WTC11 (cell line): ENCODE measurements at regions not wholly inside any gene's neighbourhood (a gene's known extent, or its start where the extent isn't known, plus 50 kb on each side); places are given as distances from the start of the nearest gene placed in this dataset.
A peak's percentile ranks its signal among the peaks of the same experiment; 100 is the strongest.

ENCODE experiments used
- ATAC-seq: fragments of 200-7000 bp; cut with Tn5 transposase; 2 replicates; pipeline ENCODE4 v1.10.0; 2021; ENCODE audit warnings: mild to moderate bottlenecking, moderate library complexity
- CTCF ChIA-PET: fragments of 300-600 bp; sonication (Branson Sonifier 250); formaldehyde crosslinking; loops from one replicate; lab custom pipeline; 2021; ENCODE audit warnings: antibody characterized with exemption; lab: Charles Lee
- POLR2A ChIA-PET: fragments of 350-600 bp; sonication (Branson Sonifier 250); formaldehyde crosslinking; loops from one replicate; lab custom pipeline; 2021; ENCODE audit warnings: antibody characterized with exemption; lab: Charles Lee
- DNase-seq: peaks from one replicate; pipeline ENCODE4 v3.0.0; 2021; ENCODE audit warnings: low spot score
- H3K27ac Mint-ChIP-seq: 2 replicates; pipeline ENCODE4 v1.8.0; 2021; ENCODE audit warnings: mixed read lengths
- H3K27me3 Mint-ChIP-seq: 2 replicates; pipeline ENCODE4 v1.8.0; 2021; ENCODE audit warnings: low read depth, mild to moderate bottlenecking, moderate library complexity, mixed read lengths
- H3K36me3 Mint-ChIP-seq: 2 replicates; pipeline ENCODE4 v1.8.0; 2021; ENCODE audit warnings: mixed read lengths
- H3K4me1 Mint-ChIP-seq: 2 replicates; pipeline ENCODE4 v1.8.0; 2022; ENCODE audit warnings: mixed read lengths
- H3K4me3 Mint-ChIP-seq: 2 replicates; pipeline ENCODE4 v1.8.0; 2021; ENCODE audit warnings: mild to moderate bottlenecking, moderate library complexity, mixed read lengths
- H3K9me3 Mint-ChIP-seq: 2 replicates; pipeline ENCODE4 v1.8.0; 2021; ENCODE audit warnings: mixed read lengths
- ATF1 ChIP-seq: sonication (generic); formaldehyde crosslinking; IDR thresholded peaks from 2 replicates; pipeline ENCODE4 v1.8.1; 2023; ENCODE audit warnings: mild to moderate bottlenecking, moderate library complexity, missing genetic modification reagents
- FOXP1 ChIP-seq: sonication (generic); formaldehyde crosslinking; IDR thresholded peaks from 2 replicates; pipeline ENCODE4 v1.8.0; 2022; ENCODE audit warnings: missing genetic modification reagents, mild to moderate bottlenecking, moderate library complexity, borderline replicate concordance
- GABPB1 ChIP-seq: sonication (generic); formaldehyde crosslinking; IDR thresholded peaks from 2 replicates; pipeline ENCODE4 v1.8.1; 2023; ENCODE audit warnings: mild to moderate bottlenecking, missing genetic modification reagents
- ZBTB21 ChIP-seq: sonication (generic); formaldehyde crosslinking; IDR thresholded peaks from 2 replicates; pipeline ENCODE4 v1.8.1; 2023; ENCODE audit warnings: mild to moderate bottlenecking, missing genetic modification reagents, borderline replicate concordance
- ZNF423 ChIP-seq: fragments of 250-450 bp; sonication (Bioruptor Pico); IDR thresholded peaks from 2 replicates; pipeline ENCODE4 v2.1.2; 2022; ENCODE audit warnings: mild to moderate bottlenecking, moderate library complexity
- ZNF671 ChIP-seq: fragments of 250-450 bp; sonication (Bioruptor Pico); IDR thresholded peaks from 2 replicates; pipeline ENCODE4 v1.8.0; 2021; ENCODE audit warnings: mild to moderate bottlenecking
- TF ChIP-seq, protein P1 (sequence below): sonication (generic); formaldehyde crosslinking; IDR thresholded peaks from 2 replicates; pipeline ENCODE4 v1.8.0; 2022; ENCODE audit warnings: missing genetic modification reagents
- TF ChIP-seq, protein P2 (sequence below): sonication (generic); formaldehyde crosslinking; IDR thresholded peaks from 2 replicates; pipeline ENCODE4 v1.8.0; 2022; ENCODE audit warnings: mild to moderate bottlenecking, missing genetic modification reagents
- TF ChIP-seq, protein P3 (sequence below): sonication (generic); formaldehyde crosslinking; conservative IDR thresholded peaks from 2 replicates; pipeline ENCODE4 v1.8.1; 2023; ENCODE audit warnings: mild to moderate bottlenecking, low read depth, missing genetic modification reagents, moderate library complexity
- TF ChIP-seq, protein P4 (sequence below): fragments of 250-450 bp; sonication (Bioruptor Pico); IDR thresholded peaks from 2 replicates; pipeline ENCODE4 v1.9.0; 2021; ENCODE audit warnings: moderate library complexity, mild to moderate bottlenecking, inconsistent platforms, borderline replicate concordance
- TF ChIP-seq, protein P5 (sequence below): sonication (generic); formaldehyde crosslinking; IDR thresholded peaks from 2 replicates; pipeline ENCODE4 v1.8.1; 2023; ENCODE audit warnings: mild to moderate bottlenecking, missing genetic modification reagents, moderate library complexity
- TF ChIP-seq, protein P6 (sequence below): sonication (generic); formaldehyde crosslinking; IDR thresholded peaks from 2 replicates; pipeline ENCODE4 v1.8.1; 2022; ENCODE audit warnings: missing genetic modification reagents, borderline replicate concordance

DNA sequence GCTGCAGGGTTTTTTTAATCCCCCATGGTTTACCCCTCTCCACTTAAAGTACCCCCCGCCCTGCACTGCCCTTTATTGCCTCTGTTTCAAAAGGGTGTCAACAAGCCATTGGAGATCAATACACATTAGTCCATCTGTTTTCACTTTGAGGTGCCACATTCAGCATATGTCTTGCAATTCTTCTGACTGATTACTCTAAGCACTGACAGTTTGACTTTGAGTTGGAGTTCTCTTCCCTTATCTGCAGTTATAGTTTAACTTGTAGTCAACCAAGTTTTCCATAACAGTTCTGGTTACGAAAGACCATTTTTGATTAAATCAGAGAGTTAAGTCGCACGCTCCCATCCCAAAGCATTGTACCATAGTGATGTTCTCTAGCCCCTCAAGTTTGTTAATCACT, 260.8 kb upstream of the TBX3 start:
- H3K27me3 Mint-ChIP-seq: no peaks in the 10 kb centered on the region; the same call in 1 of the 2 replicates
- H3K36me3 Mint-ChIP-seq: 0 out of 2 replicates have a peak, but pooled peaks cover 4% of the 10 kb centered on the region
- CTCF ChIA-PET: no interaction called here
- ATAC-seq (no peak), DNase-seq (no peak)
- H3K9me3 Mint-ChIP-seq: peaks cover 5% of the 10 kb centered on the region
- H3K4me3 Mint-ChIP-seq: no peak overlapping the region
- POLR2A ChIA-PET: no interaction called here
- TF ChIP-seq GABPB1 (CRISPR knock-in tag): 0 out of 2 replicates have a peak, but pooled peaks have one; percentile 11
- TF ChIP-seq, protein P1, sequence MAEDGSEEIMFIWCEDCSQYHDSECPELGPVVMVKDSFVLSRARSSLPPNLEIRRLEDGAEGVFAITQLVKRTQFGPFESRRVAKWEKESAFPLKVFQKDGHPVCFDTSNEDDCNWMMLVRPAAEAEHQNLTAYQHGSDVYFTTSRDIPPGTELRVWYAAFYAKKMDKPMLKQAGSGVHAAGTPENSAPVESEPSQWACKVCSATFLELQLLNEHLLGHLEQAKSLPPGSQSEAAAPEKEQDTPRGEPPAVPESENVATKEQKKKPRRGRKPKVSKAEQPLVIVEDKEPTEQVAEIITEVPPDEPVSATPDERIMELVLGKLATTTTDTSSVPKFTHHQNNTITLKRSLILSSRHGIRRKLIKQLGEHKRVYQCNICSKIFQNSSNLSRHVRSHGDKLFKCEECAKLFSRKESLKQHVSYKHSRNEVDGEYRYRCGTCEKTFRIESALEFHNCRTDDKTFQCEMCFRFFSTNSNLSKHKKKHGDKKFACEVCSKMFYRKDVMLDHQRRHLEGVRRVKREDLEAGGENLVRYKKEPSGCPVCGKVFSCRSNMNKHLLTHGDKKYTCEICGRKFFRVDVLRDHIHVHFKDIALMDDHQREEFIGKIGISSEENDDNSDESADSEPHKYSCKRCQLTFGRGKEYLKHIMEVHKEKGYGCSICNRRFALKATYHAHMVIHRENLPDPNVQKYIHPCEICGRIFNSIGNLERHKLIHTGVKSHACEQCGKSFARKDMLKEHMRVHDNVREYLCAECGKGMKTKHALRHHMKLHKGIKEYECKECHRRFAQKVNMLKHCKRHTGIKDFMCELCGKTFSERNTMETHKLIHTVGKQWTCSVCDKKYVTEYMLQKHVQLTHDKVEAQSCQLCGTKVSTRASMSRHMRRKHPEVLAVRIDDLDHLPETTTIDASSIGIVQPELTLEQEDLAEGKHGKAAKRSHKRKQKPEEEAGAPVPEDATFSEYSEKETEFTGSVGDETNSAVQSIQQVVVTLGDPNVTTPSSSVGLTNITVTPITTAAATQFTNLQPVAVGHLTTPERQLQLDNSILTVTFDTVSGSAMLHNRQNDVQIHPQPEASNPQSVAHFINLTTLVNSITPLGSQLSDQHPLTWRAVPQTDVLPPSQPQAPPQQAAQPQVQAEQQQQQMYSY (CRISPR knock-in tag): no peak
- TF ChIP-seq, all 79 proteins: peak for 1
- H3K4me1 Mint-ChIP-seq: no peaks in the 10 kb centered on the region
- H3K27ac Mint-ChIP-seq: no peak overlapping the region

DNA sequence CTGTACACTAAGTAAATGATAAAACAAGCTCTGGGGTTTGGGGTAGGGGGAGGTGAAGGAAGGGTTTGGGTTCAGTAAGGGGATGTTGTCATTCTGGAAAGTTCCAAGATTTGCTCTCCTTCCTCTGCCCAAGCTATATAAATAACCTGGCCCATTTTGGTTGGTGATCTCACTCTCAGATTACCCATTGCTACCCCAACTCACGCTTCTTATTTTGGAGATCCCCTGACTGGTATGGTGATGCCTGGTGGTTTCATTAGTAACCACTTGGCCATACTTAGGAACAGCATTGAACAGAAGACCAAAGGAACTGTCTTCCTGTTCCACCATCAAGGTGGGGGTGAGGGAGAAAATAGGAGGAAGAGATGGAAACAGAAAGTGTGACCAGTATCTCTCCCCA, 259.6 kb upstream of the TBX3 start:
- TF ChIP-seq FOXP1 (CRISPR knock-in tag): no peak
- no peaks in the 10 kb centered on the region for H3K4me1 Mint-ChIP-seq

DNA sequence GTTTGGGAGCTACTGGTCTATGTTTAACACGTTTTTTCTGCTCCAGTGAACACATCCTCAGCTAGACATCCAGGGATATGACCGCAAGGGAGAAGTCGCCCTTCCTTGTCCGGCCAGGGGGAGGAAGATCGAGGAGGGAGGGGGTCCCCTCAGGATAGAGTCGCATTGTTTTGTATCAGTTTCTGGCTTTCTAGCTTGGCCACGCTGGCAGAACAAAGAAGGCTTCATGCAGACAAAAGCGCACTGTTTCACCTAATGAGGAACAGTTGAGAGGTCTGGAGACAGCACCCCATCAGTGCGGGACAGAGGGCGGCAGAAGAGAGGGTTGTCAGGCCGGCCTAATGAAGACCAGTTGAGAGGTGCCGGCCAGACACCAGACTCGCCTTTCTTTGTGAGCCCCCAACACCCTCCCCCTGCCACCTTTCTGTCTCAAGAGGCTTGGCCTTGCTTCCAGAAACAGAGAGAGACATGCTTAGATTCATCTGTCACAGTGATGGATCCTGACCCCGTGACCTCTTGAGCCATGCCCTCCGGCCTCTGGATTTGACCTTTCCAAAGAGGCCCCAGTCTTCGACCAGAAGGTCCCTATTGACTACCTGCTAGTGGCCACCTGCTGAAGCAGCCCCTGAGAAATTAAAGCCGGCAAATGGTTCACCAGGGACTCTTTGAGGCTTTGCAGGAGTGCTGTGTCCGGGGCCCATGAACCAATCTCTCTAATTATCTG, 254.7 kb upstream of the TBX3 start:
- ATAC-seq (no peak), DNase-seq (no peak)
- H3K9me3 Mint-ChIP-seq: peaks cover 11% of the 10 kb centered on the region
- ChIA-PET CTCF (no interaction called here), POLR2A (no interaction called here)
- no peak for TF ChIP-seq ZNF423 (CRISPR knock-in tag)
- TF ChIP-seq, protein P2, sequence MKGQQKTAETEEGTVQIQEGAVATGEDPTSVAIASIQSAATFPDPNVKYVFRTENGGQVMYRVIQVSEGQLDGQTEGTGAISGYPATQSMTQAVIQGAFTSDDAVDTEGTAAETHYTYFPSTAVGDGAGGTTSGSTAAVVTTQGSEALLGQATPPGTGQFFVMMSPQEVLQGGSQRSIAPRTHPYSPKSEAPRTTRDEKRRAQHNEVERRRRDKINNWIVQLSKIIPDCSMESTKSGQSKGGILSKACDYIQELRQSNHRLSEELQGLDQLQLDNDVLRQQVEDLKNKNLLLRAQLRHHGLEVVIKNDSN (CRISPR knock-in tag): no peak
- H3K36me3 Mint-ChIP-seq: 0 out of 2 replicates have a peak, but pooled peaks cover 4% of the 10 kb centered on the region
- H3K27me3 Mint-ChIP-seq: no peaks in the 10 kb centered on the region
- no peaks in the 10 kb centered on the region for H3K4me1 Mint-ChIP-seq
- H3K27ac Mint-ChIP-seq: no peak overlapping the region
- no peak overlapping the region for H3K4me3 Mint-ChIP-seq

More for the DNA sequence above, 259.6 kb upstream of the TBX3 start:
- no peak for DNase-seq
- POLR2A ChIA-PET: no interaction called here
- Mint-ChIP-seq H3K36me3 (0 out of 2 replicates have a peak, but pooled peaks cover 4% of the 10 kb centered on the region), H3K27me3 (no peaks in the 10 kb centered on the region; the same call in 1 of the 2 replicates), H3K9me3 (peaks cover 7% of the 10 kb centered on the region), H3K27ac (no peak overlapping the region), H3K4me3 (no peak overlapping the region)
- CTCF ChIA-PET: no interaction called here
- no peak for ATAC-seq

DNA sequence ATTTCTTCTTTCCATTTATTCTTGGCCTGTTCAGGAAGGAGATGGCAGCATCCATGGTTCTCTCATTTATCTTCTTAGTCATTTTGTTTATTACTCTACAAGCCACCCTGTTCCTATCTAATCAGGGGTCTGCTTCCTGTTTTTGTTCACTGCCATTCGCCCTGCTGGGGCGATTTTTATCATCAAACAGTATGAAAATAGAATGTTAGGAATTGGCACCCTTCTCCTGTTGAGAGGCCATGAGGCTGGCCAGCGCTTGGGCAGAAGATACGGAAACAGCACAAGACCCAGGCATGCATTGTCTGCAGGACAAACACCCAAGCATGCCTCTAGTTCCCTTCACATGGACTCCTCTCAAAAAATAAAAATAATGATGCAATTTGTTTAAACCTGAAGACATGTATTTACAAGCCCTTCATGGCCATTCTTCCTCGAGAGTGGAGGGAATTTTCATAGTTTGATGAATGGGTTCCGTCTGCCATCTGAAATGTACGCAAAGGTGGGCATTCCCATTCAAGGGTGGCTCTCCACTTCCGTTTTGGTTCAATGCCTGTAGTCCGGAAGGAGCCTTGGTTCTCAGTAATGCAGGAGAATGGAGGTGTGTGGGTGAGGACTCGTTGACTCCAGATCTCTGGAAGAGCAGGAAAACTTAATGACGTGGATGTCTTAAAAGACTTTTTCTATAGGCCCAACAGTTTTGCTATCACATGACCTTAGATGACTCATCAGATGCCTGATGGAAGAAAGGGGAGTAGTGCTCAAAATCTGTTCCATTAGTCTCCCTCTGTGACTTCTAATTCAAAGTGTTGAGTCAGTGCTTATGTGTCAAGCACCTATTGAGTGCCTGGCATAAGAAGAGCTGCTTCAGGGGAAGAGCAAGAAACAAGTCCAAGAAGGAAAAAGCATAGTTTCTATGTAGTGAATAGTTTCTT, 252.4 kb upstream of the TBX3 start:
- DNase-seq (no peak), ATAC-seq (no peak)
- Mint-ChIP-seq H3K27me3 (no peaks in the 10 kb centered on the region), H3K4me3 (no peak overlapping the region), H3K36me3 (peaks cover 5% of the 10 kb centered on the region; the same call in 1 of the 2 replicates), H3K4me1 (no peaks in the 10 kb centered on the region), H3K27ac (no peak overlapping the region), H3K9me3 (peaks cover 13% of the 10 kb centered on the region)
- CTCF ChIA-PET: interaction anchor here (0.6 kb wide), 1 partner anchor 272 kb away, joined by 3 read pairs; no protein-coding TSS in a partner anchor
- POLR2A ChIA-PET: no interaction called here
- TF ChIP-seq ZNF671 (CRISPR knock-in tag): no peak
- TF ChIP-seq, protein P3, sequence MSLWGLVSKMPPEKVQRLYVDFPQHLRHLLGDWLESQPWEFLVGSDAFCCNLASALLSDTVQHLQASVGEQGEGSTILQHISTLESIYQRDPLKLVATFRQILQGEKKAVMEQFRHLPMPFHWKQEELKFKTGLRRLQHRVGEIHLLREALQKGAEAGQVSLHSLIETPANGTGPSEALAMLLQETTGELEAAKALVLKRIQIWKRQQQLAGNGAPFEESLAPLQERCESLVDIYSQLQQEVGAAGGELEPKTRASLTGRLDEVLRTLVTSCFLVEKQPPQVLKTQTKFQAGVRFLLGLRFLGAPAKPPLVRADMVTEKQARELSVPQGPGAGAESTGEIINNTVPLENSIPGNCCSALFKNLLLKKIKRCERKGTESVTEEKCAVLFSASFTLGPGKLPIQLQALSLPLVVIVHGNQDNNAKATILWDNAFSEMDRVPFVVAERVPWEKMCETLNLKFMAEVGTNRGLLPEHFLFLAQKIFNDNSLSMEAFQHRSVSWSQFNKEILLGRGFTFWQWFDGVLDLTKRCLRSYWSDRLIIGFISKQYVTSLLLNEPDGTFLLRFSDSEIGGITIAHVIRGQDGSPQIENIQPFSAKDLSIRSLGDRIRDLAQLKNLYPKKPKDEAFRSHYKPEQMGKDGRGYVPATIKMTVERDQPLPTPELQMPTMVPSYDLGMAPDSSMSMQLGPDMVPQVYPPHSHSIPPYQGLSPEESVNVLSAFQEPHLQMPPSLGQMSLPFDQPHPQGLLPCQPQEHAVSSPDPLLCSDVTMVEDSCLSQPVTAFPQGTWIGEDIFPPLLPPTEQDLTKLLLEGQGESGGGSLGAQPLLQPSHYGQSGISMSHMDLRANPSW (CRISPR knock-in tag): no peak
- TF ChIP-seq ZBTB21 (CRISPR knock-in tag): no peak
- TF ChIP-seq, protein P4, sequence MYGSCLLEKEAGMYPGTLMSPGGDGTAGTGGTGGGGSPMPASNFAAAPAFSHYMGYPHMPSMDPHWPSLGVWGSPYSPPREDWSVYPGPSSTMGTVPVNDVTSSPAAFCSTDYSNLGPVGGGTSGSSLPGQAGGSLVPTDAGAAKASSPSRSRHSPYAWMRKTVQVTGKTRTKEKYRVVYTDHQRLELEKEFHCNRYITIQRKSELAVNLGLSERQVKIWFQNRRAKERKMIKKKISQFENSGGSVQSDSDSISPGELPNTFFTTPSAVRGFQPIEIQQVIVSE (CRISPR knock-in tag): no peak
- TF ChIP-seq, protein P5, sequence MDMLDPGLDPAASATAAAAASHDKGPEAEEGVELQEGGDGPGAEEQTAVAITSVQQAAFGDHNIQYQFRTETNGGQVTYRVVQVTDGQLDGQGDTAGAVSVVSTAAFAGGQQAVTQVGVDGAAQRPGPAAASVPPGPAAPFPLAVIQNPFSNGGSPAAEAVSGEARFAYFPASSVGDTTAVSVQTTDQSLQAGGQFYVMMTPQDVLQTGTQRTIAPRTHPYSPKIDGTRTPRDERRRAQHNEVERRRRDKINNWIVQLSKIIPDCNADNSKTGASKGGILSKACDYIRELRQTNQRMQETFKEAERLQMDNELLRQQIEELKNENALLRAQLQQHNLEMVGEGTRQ: no peak
- TF ChIP-seq, protein P6, sequence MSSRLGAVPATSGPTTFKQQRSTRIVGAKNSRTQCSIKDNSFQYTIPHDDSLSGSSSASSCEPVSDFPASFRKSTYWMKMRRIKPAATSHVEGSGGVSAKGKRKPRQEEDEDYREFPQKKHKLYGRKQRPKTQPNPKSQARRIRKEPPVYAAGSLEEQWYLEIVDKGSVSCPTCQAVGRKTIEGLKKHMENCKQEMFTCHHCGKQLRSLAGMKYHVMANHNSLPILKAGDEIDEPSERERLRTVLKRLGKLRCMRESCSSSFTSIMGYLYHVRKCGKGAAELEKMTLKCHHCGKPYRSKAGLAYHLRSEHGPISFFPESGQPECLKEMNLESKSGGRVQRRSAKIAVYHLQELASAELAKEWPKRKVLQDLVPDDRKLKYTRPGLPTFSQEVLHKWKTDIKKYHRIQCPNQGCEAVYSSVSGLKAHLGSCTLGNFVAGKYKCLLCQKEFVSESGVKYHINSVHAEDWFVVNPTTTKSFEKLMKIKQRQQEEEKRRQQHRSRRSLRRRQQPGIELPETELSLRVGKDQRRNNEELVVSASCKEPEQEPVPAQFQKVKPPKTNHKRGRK: no peak
- TF ChIP-seq ATF1 (CRISPR knock-in tag): no peak
